ENCODE measurements at regions not wholly inside any gene's neighbourhood (a gene's known extent, or its start where the extent isn't known, plus 50 kb on each side); places are given as distances from the start of the nearest gene placed in this dataset.

- peak; percentile 71 to 93 (median 83) for DNase-seq (ENCODE audit: low read depth in 3 of 3)
These were observed 83.4 kb downstream of the FAM43A start for GRCh38 chr3:194769020-194769643.

- no peak for DNase-seq (ENCODE audit: low read depth in 3 of 3)
These were observed 86.7 kb downstream of the FAM43A start for GRCh38 chr3:194772241-194773000.

- no peak for DNase-seq (ENCODE audit: low read depth in 3 of 3)
These were observed 87.5 kb downstream of the FAM43A start for GRCh38 chr3:194773216-194773615.

- no peak for DNase-seq (ENCODE audit: low read depth in 3 of 3)
These were observed 88.2 kb downstream of the FAM43A start for GRCh38 chr3:194773771-194774455.

- no peak for DNase-seq (ENCODE audit: low read depth in 3 of 3)
These were observed 89.6 kb downstream of the FAM43A start for GRCh38 chr3:194775266-194775665.

- DNase-seq (ENCODE audit: low read depth in 3 of 3): no peak
These were observed 90.0 kb downstream of the FAM43A start for GRCh38 chr3:194775731-194776130.

- no peak for DNase-seq (ENCODE audit: low read depth in 3 of 3)
These were observed 92.0 kb downstream of the FAM43A start for GRCh38 chr3:194777729-194778128.

- DNase-seq (ENCODE audit: low read depth in 3 of 3): no peak
These were observed 94.1 kb downstream of the FAM43A start for GRCh38 chr3:194779729-194780224.

- DNase-seq (ENCODE audit: low read depth in 3 of 3): no peak
These were observed 95.0 kb downstream of the FAM43A start for GRCh38 chr3:194780706-194781105.

GRCh38 chr3:194781617-194782016, 95.9 kb downstream of the FAM43A start:
- DNase-seq (ENCODE audit: low read depth in 3 of 3): no peak

GRCh38 chr3:194782698-194783404, 97.2 kb downstream of the FAM43A start:
- no peak for DNase-seq (ENCODE audit: low read depth in 3 of 3)

- DNase-seq (ENCODE audit: low read depth in 3 of 3): no peak
These were observed 98.7 kb downstream of the FAM43A start for GRCh38 chr3:194784361-194784760.

GRCh38 chr3:194785315-194785714, 99.6 kb downstream of the FAM43A start:
- no peak for DNase-seq (ENCODE audit: low read depth in 3 of 3)

GRCh38 chr3:194787072-194787471, 101.4 kb downstream of the FAM43A start:
- no peak for DNase-seq (ENCODE audit: low read depth in 3 of 3)

- no peak for DNase-seq (ENCODE audit: low read depth in 3 of 3)
These were observed 102.0 kb downstream of the FAM43A start for GRCh38 chr3:194787650-194788049.

- no peak for DNase-seq (ENCODE audit: low read depth in 3 of 3)
These were observed 106.7 kb downstream of the FAM43A start for GRCh38 chr3:194792368-194792767.

GRCh38 chr3:194797555-194798250, 112.0 kb downstream of the FAM43A start:
- DNase-seq (ENCODE audit: low read depth in 3 of 3): no peak

GRCh38 chr3:194798486-194798885, 112.8 kb downstream of the FAM43A start:
- no peak for DNase-seq (ENCODE audit: low read depth in 3 of 3)

- DNase-seq (ENCODE audit: low read depth in 3 of 3): no peak
These were observed 114.3 kb downstream of the FAM43A start for GRCh38 chr3:194800002-194800401.

- no peak for DNase-seq (ENCODE audit: low read depth in 3 of 3)
These were observed 116.1 kb downstream of the FAM43A start for GRCh38 chr3:194801461-194802432.
